ENCODE measurements at regions not wholly inside any gene's neighbourhood (a gene's known extent, or its start where the extent isn't known, plus 50 kb on each side); places are given as distances from the start of the nearest gene placed in this dataset.

DNA sequence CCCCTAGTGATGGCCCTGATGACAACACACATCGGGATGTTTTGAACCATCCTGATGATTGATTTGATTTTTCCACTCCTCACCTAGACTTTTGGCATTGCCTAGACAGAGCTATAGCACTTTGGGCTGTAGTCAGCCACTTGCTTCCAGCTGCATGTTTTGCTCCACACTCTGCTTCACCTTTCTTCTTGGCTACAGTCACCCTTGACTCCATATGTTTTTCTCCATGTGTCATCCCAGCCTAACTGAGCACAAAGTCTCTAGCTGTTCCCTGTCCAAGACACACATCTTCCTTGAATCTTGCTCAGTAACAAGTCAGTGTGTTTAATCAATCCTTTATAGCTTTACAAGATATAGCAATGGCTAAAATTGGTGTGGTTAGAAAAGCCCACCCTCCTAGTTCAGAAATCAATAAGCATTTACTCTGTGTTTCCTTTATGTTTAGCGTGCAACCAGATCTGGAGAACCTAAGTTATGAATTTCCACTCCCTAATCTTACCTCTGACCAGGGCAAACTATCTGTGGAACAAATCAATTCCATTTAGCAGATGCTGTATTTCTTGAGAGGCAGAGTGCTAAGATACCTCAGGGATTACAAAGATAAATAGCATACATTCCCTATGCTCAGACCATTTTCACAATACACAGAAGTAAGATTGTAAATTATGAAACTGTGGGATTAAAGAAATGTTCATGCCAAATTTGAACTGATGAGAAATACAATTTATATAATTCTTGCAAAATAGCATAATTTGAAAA is 98.4 kb upstream of the LYPLAL1 start:
- intact Hi-C loops (cut with micrococcal nuclease; ENCODE audit: unreplicated experiment): no loop called here
- ChIA-PET POLR2A (no interaction called here), CTCF (no interaction called here), RAD21 (ENCODE audit: unreplicated experiment) (no interaction called here), SMC1A (ENCODE audit: uncharacterized antibody, unreplicated experiment) (interaction anchor here (0.6 to 1.5 kb wide), 2 partner anchors 15 to 22 kb away, joined by 3 to 8 read pairs; no protein-coding TSS in a partner anchor)
- TF ChIP-seq GABPA (IDR thresholded peaks at IDR 0.05; ENCODE audit: low read depth) (no peak), SPI1 (IDR thresholded peaks at IDR 0.05; ENCODE audit: borderline replicate concordance, insufficient read depth, low read depth, low read length) (no peak), MLLT1 (IDR thresholded peaks at IDR 0.05) (no peak), CBX5 (IDR thresholded peaks at IDR 0.05; ENCODE audit: low read depth) (no peak), RCOR1 (conservative IDR thresholded peaks at IDR 0.05; ENCODE audit: low read depth, low read length) (no peak), NBN (IDR thresholded peaks at IDR 0.05) (no peak), SREBF1 (IDR thresholded peaks at IDR 0.05; ENCODE audit: low read length) (no peak)
- no peaks in the 10 kb centered on the region for H4K20me1 ChIP-seq (ENCODE audit: control insufficient read depth, insufficient read depth)
- DNase-seq (ENCODE audit: low read depth, low spot score) (no peak), FAIRE-seq (no peak), ATAC-seq (no peak)
- in situ Hi-C loops (cut with MboI): no loop called here
- H2AFZ ChIP-seq (ENCODE audit: control insufficient read depth, low read depth, low read length): no peak overlapping the region
- H3K4me2 ChIP-seq (ENCODE audit: control insufficient read depth, insufficient read depth): no peak overlapping the region
- no TSS peak for BruUV-seq (replicated peaks)
- H3K9me3 ChIP-seq (replicated peaks; ENCODE audit: control insufficient read depth, insufficient read depth, low read length): no peaks in the 10 kb centered on the region; the same call in 2 of the 3 replicates
- H3K36me3 ChIP-seq (ENCODE audit: control insufficient read depth in 2 of 2, insufficient read depth in 2 of 2, low read length in 1 of 2): no peaks in the 10 kb centered on the region
- no peak overlapping the region for H3K4me3 ChIP-seq
- no peaks in the 10 kb centered on the region for H3K4me1 ChIP-seq (ENCODE audit: control insufficient read depth, insufficient read depth, low read length)
- H3K9ac ChIP-seq (ENCODE audit: control insufficient read depth, insufficient read depth, low read length): no peak overlapping the region
- H3K27me3 ChIP-seq (replicated peaks in 1 of 2; ENCODE audit: control insufficient read depth in 2 of 2, insufficient read depth in 2 of 2, low read length in 1 of 2): no peaks in the 10 kb centered on the region
- H3K79me2 ChIP-seq (ENCODE audit: control insufficient read depth, insufficient read depth, low read length): no peaks in the 10 kb centered on the region
- no peak overlapping the region for H3K27ac ChIP-seq (ENCODE audit: control insufficient read depth, insufficient read depth)
- 20% methylated on average over 2 of the region's 2 CpGs for WGBS (ENCODE audit: insufficient coverage, insufficient replicate concordance, low lambda C conversion rate, missing lambda C conversion rate)

Measured in GM12878 (cell line).